Mucosa of descending colon (tissue), 3 donors: ENCODE measurements at regions not wholly inside any gene's neighbourhood (a gene's known extent, or its start where the extent isn't known, plus 50 kb on each side); places are given as distances from the start of the nearest gene placed in this dataset.
"Not testable (repeated sequence)": the region's sequence is repeated elsewhere in the genome, so short reads cannot be mapped to it uniquely, and the experiment has no call there.

Experiments used
- ATAC-seq: fragments of 200-7000 bp; cut with Tn5 transposase; one replicate; pipeline ENCODE4 v1.9.1; 2020; ENCODE audit warnings: mild to moderate bottlenecking, moderate library complexity
- DNase-seq, 3 donors: peaks; one replicate each; pipeline ENCODE4 v3.0.0-alpha.2; 2020
- H3K36me3 ChIP-seq: fragments of 200-600 bp; one replicate; pipeline ENCODE4 v1.8.0; 2021; ENCODE audit warnings: low read depth, mild to moderate bottlenecking
- H3K4me1 ChIP-seq: fragments of 200-600 bp; one replicate; pipeline ENCODE4 v1.8.0; 2021; ENCODE audit warnings: low read depth, mild to moderate bottlenecking
- H3K4me3 ChIP-seq: fragments of 200-600 bp; one replicate; pipeline ENCODE4 v1.8.0; 2021; ENCODE audit warnings: mild to moderate bottlenecking
- H3K9me3 ChIP-seq: fragments of 200-600 bp; one replicate; pipeline ENCODE4 v1.8.0; 2021; ENCODE audit warnings: mild to moderate bottlenecking
- intact Hi-C, 2 donors: fragments of 100-400 bp; cut with DNase I in 1 of 2; cut with micrococcal nuclease in 1 of 2; formaldehyde crosslinking; loops; one replicate each; pipeline versions ENCODE4 v1.11.0 to v1.11.1; 2022; cut with DNase I, micrococcal nuclease
- TF ChIP-seq, protein P1 (sequence below): fragments of 200-600 bp; IDR thresholded peaks from one replicate; pipeline ENCODE4 v1.8.0; 2022; ENCODE audit warnings: antibody characterized with exemption, mild to moderate bottlenecking
- donor health status: DM: no; HTN: no; CAD: no; lungs with moderate emphysema.
- donor health status: DM: no; HTN: no; CAD: no.
- donor health status: DM: no; HTN: yes; CAD: no.

DNA sequence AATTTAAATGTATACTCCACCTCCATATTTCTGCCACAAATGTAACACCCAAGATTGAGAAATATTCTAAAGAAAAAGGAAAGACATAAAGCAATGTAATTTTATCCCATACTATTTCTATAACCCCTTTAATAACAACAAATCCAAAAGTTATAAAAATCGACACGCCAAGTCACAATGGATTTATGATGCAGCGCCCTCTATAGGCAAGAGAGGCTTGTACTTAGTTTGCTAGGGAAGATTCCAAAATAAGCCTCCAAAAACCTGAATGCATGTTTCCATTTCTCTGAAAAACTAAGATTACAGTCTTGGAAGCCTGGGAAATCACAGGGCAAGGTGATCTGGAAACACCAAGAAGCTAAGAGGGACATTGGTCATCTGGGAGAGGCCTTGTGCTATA, 1389.3 kb downstream of the CDY2B start:
- TF ChIP-seq, protein P1, sequence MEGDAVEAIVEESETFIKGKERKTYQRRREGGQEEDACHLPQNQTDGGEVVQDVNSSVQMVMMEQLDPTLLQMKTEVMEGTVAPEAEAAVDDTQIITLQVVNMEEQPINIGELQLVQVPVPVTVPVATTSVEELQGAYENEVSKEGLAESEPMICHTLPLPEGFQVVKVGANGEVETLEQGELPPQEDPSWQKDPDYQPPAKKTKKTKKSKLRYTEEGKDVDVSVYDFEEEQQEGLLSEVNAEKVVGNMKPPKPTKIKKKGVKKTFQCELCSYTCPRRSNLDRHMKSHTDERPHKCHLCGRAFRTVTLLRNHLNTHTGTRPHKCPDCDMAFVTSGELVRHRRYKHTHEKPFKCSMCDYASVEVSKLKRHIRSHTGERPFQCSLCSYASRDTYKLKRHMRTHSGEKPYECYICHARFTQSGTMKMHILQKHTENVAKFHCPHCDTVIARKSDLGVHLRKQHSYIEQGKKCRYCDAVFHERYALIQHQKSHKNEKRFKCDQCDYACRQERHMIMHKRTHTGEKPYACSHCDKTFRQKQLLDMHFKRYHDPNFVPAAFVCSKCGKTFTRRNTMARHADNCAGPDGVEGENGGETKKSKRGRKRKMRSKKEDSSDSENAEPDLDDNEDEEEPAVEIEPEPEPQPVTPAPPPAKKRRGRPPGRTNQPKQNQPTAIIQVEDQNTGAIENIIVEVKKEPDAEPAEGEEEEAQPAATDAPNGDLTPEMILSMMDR: no peak
- peak in 1 of 3 donors; percentile 3 for DNase-seq
- intact Hi-C loops: no loop called here

DNA sequence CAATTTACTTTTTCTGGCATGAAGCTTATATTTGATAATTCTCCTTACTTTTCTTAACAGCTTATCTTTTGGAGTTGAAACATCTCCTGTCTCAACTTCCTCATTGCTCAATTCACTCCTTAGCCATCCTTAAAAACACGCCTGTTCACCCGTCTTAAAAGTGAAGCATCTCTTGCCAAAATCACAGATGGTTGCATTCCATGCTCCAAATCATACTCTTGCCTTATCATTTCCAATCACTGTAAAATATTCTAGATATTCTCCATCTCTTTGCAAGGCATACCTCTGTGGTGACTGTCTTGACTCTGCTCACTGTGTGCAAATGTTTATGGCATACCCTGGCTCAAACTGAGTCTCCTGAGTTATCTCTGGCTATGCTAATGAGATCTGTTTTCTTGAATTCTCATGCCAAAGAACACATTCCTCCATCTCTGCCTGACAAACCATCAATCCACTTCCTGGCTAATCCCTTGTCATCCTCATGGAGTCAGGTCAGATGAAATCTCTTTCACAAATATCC, 1393.3 kb downstream of the CDY2B start:
- no peak overlapping the region for H3K4me3 ChIP-seq
- no peaks in the 10 kb centered on the region for H3K9me3 ChIP-seq
- H3K36me3 ChIP-seq: no peaks in the 10 kb centered on the region
- intact Hi-C loops: no loop called here
- TF ChIP-seq, protein P1: no peak
- ATAC-seq (no peak), DNase-seq (no peak)
- H3K4me1 ChIP-seq: no peaks in the 10 kb centered on the region

More for the DNA sequence above, 1389.3 kb downstream of the CDY2B start:
- Histone ChIP-seq H3K4me3 (no peak overlapping the region), H3K36me3 (no peaks in the 10 kb centered on the region), H3K4me1 (no peaks in the 10 kb centered on the region), H3K9me3 (no peaks in the 10 kb centered on the region)
- ATAC-seq: no peak

DNA sequence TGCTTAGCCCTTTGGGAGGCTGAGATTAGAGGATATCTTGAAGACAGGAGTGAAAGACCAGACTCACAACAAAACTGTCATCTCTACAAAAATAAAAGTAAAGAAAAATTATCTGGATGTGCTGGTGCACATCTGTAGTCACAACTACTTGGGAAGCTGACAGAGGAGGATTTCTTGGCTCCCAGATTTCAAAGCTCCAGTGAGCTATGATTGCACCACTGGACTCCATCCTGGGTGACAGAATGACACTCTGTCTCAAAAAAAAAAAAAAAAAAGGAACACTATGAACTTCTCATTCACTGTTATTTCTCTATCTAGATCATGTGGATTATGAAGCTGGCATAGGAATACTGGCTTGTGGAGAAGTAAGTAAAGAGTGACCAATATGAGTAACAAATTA, 1400.0 kb downstream of the CDY2B start:
- ATAC-seq: no peak

DNA sequence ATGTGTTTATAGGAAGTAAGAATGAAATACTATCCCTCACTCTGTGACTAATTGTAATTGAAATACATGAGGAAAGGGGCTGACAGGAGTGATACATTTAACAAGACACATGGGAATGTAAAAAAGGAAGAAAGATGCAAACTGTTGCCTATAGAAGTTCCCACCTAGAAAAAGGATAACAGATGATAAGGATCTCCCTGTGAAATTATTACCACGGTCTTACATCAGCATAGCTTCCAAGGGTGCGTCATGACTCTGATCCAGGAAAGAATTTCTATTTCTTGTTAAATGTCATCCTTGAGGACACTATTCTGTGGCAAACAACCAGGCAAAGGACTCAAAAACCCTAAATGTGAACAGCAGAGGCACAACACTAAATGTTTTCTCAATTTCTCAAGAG, 1406.0 kb downstream of the CDY2B start:
- Histone ChIP-seq H3K4me1 (no peaks in the 10 kb centered on the region), H3K36me3 (no peaks in the 10 kb centered on the region), H3K9me3 (peaks cover 5% of the 10 kb centered on the region), H3K4me3 (no peak overlapping the region)
- TF ChIP-seq, protein P1: no peak
- intact Hi-C loops: no loop called here
- ATAC-seq: no peak
- DNase-seq: no peak

More for the DNA sequence above, 1400.0 kb downstream of the CDY2B start:
- H3K4me3 ChIP-seq: no peak overlapping the region
- intact Hi-C loops: no loop called here
- no peaks in the 10 kb centered on the region for H3K4me1 ChIP-seq
- TF ChIP-seq, protein P1: no peak
- no peaks in the 10 kb centered on the region for H3K36me3 ChIP-seq
- DNase-seq: no peak
- H3K9me3 ChIP-seq: peaks cover 5% of the 10 kb centered on the region

DNA sequence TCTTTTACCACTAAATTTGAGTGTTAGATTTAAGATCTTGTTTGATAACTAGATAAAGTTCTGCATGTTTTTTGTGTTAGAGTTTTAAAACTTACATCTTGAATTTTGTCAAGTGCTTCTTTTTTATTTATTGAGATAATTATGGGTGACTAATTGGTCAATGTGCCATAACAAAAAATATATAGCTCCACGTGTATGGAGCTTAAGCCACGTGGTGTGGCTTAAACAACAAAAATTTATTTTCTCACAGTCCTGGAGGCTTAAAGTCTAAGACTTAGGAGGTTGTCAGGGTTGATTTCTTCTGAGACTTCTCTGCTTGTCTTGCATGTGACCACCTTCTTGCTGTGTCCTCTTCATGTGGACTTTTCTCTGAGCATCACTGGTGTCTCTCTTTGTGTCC, 1425.2 kb downstream of the CDY2B start:
- Histone ChIP-seq H3K9me3 (no peaks in the 10 kb centered on the region), H3K4me1 (no peaks in the 10 kb centered on the region), H3K36me3 (no peaks in the 10 kb centered on the region), H3K4me3 (no peak overlapping the region)
- intact Hi-C loops: no loop called here
- TF ChIP-seq, protein P1: no peak
- no peak for DNase-seq
- ATAC-seq: no peak

DNA sequence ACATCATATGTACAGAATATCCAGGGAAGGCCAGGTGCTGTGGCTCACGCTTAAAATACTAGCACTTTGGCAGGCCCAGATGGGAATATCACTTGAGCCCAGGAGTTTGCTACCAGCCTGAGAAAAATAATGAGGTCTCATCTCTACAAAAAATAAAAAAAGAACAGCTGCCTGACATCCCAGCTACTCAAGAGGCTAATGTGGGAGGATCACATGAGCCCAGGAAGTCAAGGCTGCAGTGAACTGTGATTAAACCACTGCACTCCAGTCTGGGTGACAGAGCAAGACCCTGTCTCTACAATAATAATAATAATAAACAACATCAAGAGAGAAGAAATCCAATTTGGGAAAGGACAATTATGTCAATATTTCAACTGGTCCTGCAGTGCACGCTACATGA, 1433.9 kb downstream of the CDY2B start:
- intact Hi-C loops: no loop called here
- TF ChIP-seq, protein P1: no peak
- no peak for DNase-seq

DNA sequence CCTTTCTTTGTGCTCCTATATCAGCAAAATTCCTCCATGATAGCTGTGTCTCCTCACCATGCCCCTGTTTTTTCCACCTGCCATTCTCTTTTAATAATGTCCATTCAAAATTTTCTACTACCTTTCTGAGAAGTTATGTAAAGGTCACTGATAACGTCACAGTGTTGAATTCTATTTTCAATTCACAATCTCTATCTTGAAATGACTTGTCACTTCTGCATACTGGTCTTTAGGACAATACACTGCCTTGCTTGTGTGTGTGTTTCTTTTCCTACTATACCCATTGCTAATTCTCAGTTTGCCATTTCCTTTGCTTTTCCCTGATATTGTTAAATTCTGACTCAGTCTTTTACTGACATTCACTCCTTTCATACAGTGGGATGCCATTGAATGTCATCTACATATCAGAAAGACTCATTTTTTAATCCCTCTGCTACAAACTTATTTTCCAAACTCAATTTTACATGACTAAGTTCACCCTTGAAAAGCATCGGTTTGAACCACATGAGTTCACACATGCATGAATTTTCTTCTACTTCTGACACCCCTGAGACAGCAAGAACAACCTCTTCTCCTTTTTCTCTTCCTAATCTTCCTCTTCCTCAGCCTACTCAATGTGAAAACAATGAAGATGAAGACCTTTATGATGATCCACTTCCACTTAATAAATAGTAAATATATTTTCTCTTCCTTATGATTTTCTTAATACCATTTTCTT, 1470.7 kb downstream of the CDY2B start:
- intact Hi-C loops, H3K4me1 ChIP-seq, DNase-seq, H3K4me3 ChIP-seq, H3K9me3 ChIP-seq, H3K36me3 ChIP-seq, ATAC-seq: not testable (repeated sequence)

More for the DNA sequence above, 1433.9 kb downstream of the CDY2B start:
- Histone ChIP-seq H3K36me3 (no peaks in the 10 kb centered on the region), H3K9me3 (no peaks in the 10 kb centered on the region), H3K4me1 (no peaks in the 10 kb centered on the region), H3K4me3 (no peak overlapping the region)
- ATAC-seq: no peak

DNA sequence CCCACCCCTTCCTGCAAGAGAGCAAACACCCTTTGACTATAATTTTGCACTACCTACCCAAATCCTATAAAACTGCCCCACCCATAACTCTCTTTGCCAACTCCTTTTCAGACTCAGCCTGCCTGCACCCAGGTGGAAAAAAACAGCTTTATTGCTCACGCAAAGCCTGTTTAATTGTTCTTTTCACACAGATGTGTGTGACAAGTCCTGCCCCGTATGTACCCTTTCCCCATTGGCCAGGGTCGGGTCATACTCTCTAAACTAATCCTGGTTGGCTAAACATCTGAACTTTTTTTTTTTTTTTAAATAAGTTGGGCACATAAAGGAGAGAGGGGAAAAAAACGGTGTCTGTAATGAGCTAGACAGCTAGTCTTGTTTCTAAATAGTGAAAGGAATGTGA, 1500.6 kb downstream of the CDY2B start:
- intact Hi-C loops, H3K36me3 ChIP-seq, H3K9me3 ChIP-seq, H3K4me1 ChIP-seq, ATAC-seq, H3K4me3 ChIP-seq: not testable (repeated sequence)
- peak in 1 of 3 donors; percentile 34 for DNase-seq
